ENCODE measurements at regions not wholly inside any gene's neighbourhood (a gene's known extent, or its start where the extent isn't known, plus 50 kb on each side); places are given as distances from the start of the nearest gene placed in this dataset.

- Histone ChIP-seq H3K27ac (no peak overlapping the region), H3K27me3 (no peaks in the 10 kb centered on the region), H3K36me3 (no peaks in the 10 kb centered on the region), H3K4me1 (peaks cover 0 to 7% (median 0%) of the 10 kb centered on the region in 12 donors), H3K4me3 (no peak overlapping the region), H3K9me3 (peaks cover 0 to 4% (median 0%) of the 10 kb centered on the region in 12 donors)
- intact Hi-C loops (cut with DNase I) = loop anchor here in 9 of 10 donors (5.0 to 10.0 kb wide), 9 partner anchors 292 to 588 kb away; partner anchors contain the start of gene TRIB2 (in 5 of the 9)
- ATAC-seq = no peak
- DNase-seq = no peak
- 96 to 100% (median 97%) methylated on average over 3 of the region's 3 CpGs for WGBS, 4 donors
- TF ChIP-seq, protein P1, sequence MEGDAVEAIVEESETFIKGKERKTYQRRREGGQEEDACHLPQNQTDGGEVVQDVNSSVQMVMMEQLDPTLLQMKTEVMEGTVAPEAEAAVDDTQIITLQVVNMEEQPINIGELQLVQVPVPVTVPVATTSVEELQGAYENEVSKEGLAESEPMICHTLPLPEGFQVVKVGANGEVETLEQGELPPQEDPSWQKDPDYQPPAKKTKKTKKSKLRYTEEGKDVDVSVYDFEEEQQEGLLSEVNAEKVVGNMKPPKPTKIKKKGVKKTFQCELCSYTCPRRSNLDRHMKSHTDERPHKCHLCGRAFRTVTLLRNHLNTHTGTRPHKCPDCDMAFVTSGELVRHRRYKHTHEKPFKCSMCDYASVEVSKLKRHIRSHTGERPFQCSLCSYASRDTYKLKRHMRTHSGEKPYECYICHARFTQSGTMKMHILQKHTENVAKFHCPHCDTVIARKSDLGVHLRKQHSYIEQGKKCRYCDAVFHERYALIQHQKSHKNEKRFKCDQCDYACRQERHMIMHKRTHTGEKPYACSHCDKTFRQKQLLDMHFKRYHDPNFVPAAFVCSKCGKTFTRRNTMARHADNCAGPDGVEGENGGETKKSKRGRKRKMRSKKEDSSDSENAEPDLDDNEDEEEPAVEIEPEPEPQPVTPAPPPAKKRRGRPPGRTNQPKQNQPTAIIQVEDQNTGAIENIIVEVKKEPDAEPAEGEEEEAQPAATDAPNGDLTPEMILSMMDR (IDR thresholded peaks at IDR 0.05) = no peak
- no peak for TF ChIP-seq POLR2A (IDR thresholded peaks at IDR 0.05)
These were observed 296.9 kb upstream of the TRIB2 start for GRCh38 chr2:12419803-12420202.

- intact Hi-C loops (cut with DNase I) = loop anchor here in 1 of 10 donors (10.0 kb wide), 1 partner anchor 294 kb away; the partner anchor contains the start of gene TRIB2
- H3K4me3 ChIP-seq = no peak overlapping the region
- ATAC-seq (no peak), DNase-seq (no peak)
- no peak overlapping the region for H3K27ac ChIP-seq
- no peaks in the 10 kb centered on the region for H3K27me3 ChIP-seq
- no peak for TF ChIP-seq POLR2A (IDR thresholded peaks at IDR 0.05)
- TF ChIP-seq, protein P1 (IDR thresholded peaks at IDR 0.05) = no peak
- no peaks in the 10 kb centered on the region for H3K36me3 ChIP-seq
- H3K9me3 ChIP-seq = no peaks in the 10 kb centered on the region
- 55 to 84% (median 80%) methylated on average over 3 of the region's 3 CpGs for WGBS, 4 donors
- peaks cover 0 to 7% (median 0%) of the 10 kb centered on the region in 12 donors for H3K4me1 ChIP-seq
These were observed 295.7 kb upstream of the TRIB2 start for GRCh38 chr2:12421046-12421445.

DNA sequence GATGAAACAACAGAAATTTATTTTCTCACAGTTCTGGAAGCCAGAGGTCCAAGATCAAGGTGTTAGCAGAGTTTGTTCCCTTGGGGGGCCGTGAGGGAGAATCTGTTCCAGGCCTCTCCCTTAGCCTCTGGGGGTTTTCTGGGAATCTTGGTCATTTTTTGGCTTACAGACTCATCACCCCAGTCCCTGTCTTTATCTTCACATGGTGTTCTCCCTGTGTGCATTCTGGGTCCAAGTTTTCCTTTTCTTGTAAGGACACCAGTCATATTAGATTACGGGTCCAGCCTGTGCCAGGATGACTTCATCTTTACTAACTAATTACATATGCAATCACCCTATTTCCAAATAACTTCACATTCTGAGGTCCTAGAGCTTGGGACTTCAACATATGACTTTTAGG lies 292.5 kb upstream of the TRIB2 start:
- Histone ChIP-seq H3K27ac (no peak overlapping the region), H3K4me1 (no peaks in the 10 kb centered on the region), H3K36me3 (no peaks in the 10 kb centered on the region), H3K9me3 (no peaks in the 10 kb centered on the region), H3K27me3 (no peaks in the 10 kb centered on the region), H3K4me3 (no peak overlapping the region)
- intact Hi-C loops (cut with DNase I) = loop anchor here in 1 of 10 donors (10.0 kb wide), 1 partner anchor 291 kb away; the partner anchor contains the start of gene TRIB2
- no peak for ATAC-seq
- DNase-seq = no peak
- no peak for TF ChIP-seq POLR2A (IDR thresholded peaks at IDR 0.05)
- TF ChIP-seq, protein P1 (IDR thresholded peaks at IDR 0.05) = no peak
- 81 to 88% (median 86%) methylated on average over 2 of the region's 2 CpGs for WGBS, 4 donors

- WGBS, 4 donors = 61 to 76% (median 67%) methylated on average over 3 of the region's 3 CpGs
- H3K27me3 ChIP-seq = no peaks in the 10 kb centered on the region
- H3K9me3 ChIP-seq = no peaks in the 10 kb centered on the region
- intact Hi-C loops (cut with DNase I) = loop anchor here in 1 of 10 donors (10.0 kb wide), 1 partner anchor 290 kb away; the partner anchor contains the start of gene TRIB2
- no peak for TF ChIP-seq POLR2A (IDR thresholded peaks at IDR 0.05)
- TF ChIP-seq, protein P1 (IDR thresholded peaks at IDR 0.05) = no peak
- no peak overlapping the region for H3K27ac ChIP-seq
- ATAC-seq = no peak
- H3K36me3 ChIP-seq = no peaks in the 10 kb centered on the region
- H3K4me1 ChIP-seq = peaks cover 0 to under 1% (median 0%) of the 10 kb centered on the region in 12 donors
- DNase-seq = peak in 1 of 5 donors; percentile 43
- no peak overlapping the region for H3K4me3 ChIP-seq
These were observed 291.9 kb upstream of the TRIB2 start for GRCh38 chr2:12424809-12425208.
